Posterior cingulate gyrus (tissue), 11 donors: ENCODE measurements at regions not wholly inside any gene's neighbourhood (a gene's known extent, or its start where the extent isn't known, plus 50 kb on each side); places are given as distances from the start of the nearest gene placed in this dataset.
"Not testable (repeated sequence)": the region's sequence is repeated elsewhere in the genome, so short reads cannot be mapped to it uniquely, and the experiment has no call there.

Source experiments
- DNase-seq, 10 donors: peaks; one replicate each; pipeline versions ENCODE4 v3.0.0 to v3.0.0-alpha.2; 2020 to 2021; ENCODE audit warnings: mixed read lengths in 3 of 10
- intact Hi-C: fragments of 100-400 bp; cut with DNase I; formaldehyde crosslinking; loops from one replicate; pipeline ENCODE4 v1.15.1; 2023

DNA sequence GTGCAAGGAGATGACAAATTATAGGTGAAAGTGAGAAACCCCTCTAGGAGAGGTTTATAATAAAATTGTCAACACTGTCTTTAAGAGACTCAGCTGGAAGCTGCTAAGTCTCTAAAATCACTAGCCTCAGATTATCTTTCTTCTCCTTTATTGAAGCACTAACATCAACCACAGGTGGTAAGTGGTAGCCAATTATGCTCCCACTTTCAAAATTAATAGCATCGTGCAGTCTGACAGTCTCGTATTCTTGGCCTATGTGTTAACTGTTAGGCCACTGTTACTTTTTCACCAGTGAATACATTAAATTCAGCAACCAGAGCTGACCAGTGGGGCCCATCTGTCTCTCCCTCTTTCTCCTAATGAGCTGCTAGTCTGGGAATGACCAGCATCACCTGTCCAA lies 674.1 kb downstream of the RAPGEF2 start:
- DNase-seq: no peak
- intact Hi-C loops: no loop called here

GRCh38 chr4:159777689-159778088 lies 674.8 kb downstream of the RAPGEF2 start:
- intact Hi-C loops: no loop called here
- DNase-seq: no peak

DNA sequence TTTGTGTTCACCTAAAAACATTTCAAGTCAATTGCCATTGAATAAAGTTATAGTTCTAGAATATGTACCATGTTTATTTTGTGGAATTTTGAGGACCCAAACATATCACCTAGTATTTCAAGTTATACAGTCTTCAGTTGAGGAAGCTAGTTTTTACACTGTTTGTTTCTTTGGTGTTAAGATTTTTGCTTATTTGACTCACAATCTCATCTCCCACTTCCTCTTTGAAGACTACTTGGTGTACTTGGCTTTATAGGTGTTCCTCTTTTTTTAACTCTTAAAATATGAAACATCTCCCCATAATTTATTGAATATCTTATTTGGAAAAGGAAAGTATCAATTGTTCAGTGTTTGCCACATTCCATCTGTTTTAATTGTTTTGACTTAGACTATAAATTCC lies 675.4 kb downstream of the RAPGEF2 start:
- intact Hi-C loops: no loop called here
- no peak for DNase-seq

DNA sequence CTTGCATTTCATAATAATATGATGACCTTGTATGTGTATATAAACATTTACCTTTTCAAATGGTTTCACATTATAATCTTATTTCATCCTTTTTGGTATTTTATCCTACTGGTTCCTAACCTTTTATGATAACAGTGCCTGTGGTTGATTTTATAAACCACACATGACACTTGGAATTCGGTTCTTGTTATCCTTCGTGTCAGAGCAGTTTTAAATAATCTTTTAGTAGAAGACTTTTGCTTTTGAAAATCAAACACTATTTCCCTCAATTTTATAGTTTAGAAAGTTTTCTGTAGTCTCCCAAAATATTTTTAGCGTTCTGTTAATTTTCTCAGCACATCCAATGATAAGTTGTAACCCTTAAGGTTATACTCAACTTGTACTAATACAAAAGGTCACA lies 676.8 kb downstream of the RAPGEF2 start:
- no peak for DNase-seq
- intact Hi-C loops: no loop called here

DNA sequence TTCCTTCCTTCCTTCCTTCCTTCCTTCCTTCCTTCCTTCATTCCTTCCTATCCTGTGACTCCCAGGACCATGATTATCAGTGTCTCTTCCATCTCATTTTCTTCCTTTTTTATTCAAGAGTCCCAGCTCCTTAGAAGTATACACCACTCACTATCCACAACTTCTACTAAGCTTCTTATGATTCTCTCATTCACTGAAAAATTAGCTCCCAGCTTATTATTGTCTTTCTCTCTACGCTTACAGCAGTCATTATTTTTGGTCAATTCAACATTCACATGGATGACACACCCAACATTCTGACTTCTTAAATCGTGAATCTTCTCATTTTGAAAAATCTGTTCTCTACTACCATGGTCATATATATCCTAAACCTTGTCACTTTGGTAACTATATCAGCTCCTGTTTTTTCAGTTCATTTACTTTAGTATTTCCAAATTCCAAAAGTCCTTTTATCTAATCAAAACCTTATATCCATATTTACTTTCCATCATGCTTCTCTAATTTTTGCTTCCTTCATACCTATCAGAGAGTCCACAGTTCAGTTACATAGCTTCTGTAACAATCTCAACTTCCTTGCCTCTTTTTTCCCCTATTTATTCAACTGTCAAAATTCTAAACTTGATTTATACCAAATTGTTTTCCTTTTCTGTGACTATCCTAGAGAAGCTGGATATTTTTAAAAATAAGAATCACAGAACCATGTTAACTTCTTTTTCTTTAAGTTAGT lies 677.5 kb downstream of the RAPGEF2 start:
- intact Hi-C loops: no loop called here
- DNase-seq: no peak

DNA sequence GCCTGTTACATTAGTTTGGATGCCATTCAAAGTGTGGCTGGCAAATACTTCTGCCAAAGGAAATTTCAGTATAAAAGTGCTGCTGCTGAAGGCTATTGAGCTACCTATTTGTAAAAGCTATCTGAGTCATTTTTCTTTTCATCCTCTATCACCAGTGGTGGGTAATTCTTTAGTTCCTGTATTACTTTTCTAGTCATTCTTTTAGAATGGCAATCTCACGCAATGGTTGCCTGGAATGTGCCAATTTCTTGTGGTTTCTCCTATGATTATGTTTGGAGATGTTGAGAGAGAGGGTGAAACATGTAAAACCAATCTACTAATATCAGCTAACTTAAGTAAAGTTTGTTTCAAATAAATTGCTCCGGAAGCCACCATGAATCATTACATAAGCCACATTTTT lies 685.0 kb downstream of the RAPGEF2 start:
- intact Hi-C loops: no loop called here
- no peak for DNase-seq

DNA sequence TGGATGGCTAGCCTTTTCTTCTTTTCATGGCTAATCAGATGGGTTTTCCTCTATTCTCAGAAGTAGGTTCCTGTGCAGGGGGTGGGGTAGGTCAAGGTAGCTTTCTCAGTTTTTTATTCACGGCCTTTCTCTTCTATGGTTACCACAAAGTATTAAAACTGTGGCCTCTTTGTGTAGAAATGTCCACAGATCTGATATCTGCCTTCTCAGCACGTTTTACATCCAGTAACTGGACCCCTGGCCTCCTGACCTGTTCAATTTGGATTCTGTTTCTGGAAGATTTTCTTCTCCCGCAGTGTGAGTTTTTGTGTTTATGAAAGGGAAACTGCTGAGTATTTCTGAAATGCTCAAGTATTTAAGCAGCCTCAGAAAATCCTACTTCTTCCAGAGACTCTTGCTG lies 688.5 kb downstream of the RAPGEF2 start:
- intact Hi-C loops: no loop called here
- no peak for DNase-seq

GRCh38 chr4:159804592-159804991 lies 701.7 kb downstream of the RAPGEF2 start:
- intact Hi-C loops: not testable (repeated sequence)
- DNase-seq: peak in 1 of 10 donors; percentile 29

DNA sequence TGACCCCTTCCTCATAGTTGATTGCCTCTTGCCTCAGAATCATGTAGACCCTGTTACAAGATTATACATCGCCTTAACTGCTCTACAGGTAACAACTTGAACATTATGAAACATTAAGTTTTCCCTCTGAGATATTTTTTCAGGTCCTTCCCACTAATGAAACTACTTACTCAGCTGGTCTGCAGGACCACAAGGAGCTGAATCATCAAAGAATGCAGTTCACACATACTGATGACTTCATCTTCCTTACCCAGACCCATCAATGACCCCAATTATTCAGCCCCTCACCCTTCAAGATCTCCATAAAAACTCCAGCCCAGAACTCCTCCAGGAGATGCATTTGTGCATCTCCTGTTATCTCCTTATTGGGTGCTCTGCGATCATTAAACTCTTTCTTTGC lies 720.9 kb downstream of the RAPGEF2 start:
- no peak for DNase-seq
- intact Hi-C loops: no loop called here

GRCh38 chr4:159828687-159829086 lies 725.8 kb downstream of the RAPGEF2 start:
- DNase-seq: no peak
- intact Hi-C loops: no loop called here

DNA sequence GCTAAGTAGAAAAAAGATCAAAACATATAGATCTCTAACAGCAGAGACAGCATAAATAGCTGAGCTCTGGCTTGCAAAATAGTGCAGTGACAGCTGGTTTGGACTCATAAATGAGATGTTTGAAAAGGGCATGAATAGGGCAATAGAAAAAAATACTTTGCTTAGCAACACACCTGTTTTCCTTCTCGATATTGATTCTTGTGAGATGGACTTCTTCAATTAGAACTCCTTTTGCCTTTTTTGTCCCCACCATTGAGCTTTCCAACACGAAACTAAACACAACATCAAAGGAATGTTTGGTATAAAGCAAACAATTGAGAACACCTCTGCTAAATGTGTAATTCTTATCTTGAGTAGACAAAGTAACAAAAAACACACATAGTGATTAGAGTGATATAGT lies 726.3 kb downstream of the RAPGEF2 start:
- intact Hi-C loops: no loop called here
- no peak for DNase-seq

DNA sequence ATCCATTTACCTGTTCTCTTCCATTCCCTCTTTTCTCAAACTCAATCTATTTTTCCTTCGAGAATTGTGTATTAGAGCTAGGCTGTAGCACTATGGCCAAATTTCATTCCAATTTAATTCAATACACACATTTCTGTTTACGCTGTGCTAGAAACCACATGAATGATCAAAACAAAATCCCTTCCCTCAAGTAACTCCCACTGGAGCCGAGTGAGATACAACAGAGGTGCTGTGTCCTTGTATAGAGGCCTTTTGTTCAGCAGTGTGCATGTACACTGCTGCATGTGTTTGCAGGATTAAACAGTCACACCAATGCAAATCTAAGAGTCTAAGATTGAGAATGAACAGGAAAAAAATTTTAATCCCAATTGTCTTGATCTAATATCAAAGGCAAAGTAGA lies 734.2 kb downstream of the RAPGEF2 start:
- peak in 1 of 10 donors; percentile 49 for DNase-seq

DNA sequence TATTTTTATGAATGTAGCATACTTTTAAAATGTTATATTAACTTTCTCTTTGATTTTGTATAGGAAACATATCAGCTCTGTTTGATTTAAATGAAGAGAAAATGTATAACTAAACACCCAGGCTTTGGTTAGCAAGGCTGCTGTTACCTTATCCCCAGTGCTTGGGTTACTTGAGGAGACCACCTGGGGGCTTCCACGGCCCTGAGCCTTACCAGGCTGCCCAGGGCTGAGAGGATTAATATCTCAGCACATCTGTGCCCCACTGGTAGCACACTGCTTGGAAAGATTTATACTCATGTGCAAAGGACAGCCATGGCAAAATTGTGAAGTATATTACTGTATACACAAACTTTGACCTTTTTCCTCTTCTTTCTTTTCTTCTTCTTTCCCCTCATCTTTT lies 752.9 kb downstream of the RAPGEF2 start:
- intact Hi-C loops: no loop called here
- DNase-seq: no peak

More for the DNA sequence above, 734.2 kb downstream of the RAPGEF2 start:
- intact Hi-C loops: no loop called here

DNA sequence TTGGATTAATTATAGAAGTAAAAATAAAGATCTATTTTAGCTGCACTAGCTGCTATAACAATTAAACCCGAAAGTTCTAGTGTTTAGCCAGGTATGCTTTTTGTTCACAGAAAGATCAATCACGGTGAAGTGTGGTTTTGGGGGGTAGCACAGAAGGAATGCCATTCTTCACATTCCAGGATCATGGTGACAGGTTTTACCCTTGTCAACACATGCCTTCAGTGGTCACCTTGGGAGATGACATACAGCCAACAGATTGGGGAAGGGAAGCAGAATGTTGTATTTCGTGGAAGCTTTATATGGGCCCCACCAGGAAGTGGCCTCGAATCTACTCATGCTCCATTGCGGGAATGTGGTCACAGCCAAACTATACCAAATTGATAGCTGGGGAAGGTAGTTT lies 753.6 kb downstream of the RAPGEF2 start:
- intact Hi-C loops: no loop called here
- no peak for DNase-seq

- intact Hi-C loops: no loop called here
- no peak for DNase-seq
Observed at GRCh38 chr4:159859656-159860148, 756.8 kb downstream of the RAPGEF2 start.

- intact Hi-C loops: no loop called here
- DNase-seq: no peak
Observed at GRCh38 chr4:159860945-159861344, 758.1 kb downstream of the RAPGEF2 start.

DNA sequence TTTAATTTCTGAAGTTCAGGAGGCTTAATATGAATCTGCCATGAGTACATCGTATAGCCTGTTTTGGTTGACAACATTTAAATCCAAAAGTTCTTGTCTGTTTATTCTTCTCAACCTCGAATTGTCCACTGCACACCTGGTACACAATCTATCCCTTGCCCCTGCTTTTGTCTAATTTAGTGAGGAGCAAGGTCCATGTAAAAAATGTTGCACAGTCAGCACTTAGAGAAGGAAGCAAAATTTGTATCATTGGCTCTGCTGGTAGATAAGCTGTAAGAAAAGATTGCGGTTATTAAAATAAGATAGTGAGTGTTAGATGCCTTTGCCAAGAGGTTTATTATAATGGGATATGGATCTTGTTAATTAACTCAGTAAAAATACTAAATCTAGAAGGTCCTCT lies 761.5 kb downstream of the RAPGEF2 start:
- DNase-seq: no peak
- intact Hi-C loops: no loop called here

- no peak for DNase-seq
- intact Hi-C loops: no loop called here
Observed at GRCh38 chr4:159867673-159868072, 764.8 kb downstream of the RAPGEF2 start.

DNA sequence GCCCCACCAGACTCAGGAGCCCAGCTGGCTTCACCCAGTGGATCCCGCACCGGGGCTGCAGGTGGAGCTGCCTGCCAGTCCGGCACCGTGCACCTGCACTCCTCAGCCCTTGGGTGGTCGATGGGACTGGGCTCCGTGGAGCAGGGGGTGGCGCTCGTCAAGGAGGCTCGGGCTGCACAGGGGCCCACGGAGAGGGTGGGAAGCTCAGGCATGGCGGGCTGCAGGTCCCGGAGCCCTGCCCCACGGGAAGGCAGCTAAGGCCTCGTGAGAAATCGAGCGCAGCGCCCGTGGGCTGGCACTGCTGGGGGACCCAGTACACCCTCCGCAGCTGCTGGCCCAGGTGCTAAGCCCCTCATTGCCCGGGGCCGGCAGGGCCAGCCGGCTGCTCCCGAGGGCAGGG lies 766.1 kb downstream of the RAPGEF2 start:
- intact Hi-C loops: not testable (repeated sequence)
- DNase-seq: peak in 2 of 10 donors; percentile 63 to 65

DNA sequence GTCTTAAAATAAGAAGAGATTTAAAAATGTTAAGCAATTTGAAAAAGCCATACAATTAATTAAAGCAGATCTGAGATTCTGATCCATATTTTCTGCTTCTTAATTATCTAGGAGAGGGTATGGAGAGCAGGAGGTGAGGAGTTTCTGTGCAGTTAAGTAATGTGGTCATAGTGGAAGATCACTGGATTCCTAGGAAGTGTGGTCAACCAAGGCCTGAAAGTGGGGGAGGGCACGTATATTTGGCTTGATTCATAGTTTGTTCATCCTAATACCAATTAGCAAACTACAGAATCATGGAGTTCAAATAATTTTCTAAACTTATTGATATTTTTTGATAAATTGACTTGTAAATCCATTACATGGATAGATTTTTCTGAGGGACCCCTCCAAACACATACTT lies 768.3 kb downstream of the RAPGEF2 start:
- intact Hi-C loops: no loop called here
- DNase-seq: no peak

- intact Hi-C loops: no loop called here
- no peak for DNase-seq
Observed at GRCh38 chr4:159881158-159881557, 778.3 kb downstream of the RAPGEF2 start.

DNA sequence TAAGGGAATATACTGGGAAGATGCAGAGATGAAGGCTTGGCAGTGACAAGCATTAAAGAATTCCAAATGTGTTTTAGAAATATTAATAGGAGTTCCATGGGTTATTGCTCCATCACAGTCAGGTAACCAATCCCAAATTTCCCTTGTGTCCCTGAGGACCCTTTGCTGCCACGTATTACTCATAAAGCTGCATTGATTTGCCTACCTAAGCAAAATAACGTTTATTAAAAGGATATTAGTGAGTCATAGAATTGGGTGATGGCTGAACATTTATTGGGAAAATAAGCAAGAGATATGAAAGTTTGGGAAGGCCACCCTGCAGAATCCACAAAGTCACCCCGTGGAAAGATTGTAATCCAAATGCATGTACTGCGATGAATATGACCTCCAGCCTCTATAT lies 782.1 kb downstream of the RAPGEF2 start:
- no peak for DNase-seq
- intact Hi-C loops: no loop called here

DNA sequence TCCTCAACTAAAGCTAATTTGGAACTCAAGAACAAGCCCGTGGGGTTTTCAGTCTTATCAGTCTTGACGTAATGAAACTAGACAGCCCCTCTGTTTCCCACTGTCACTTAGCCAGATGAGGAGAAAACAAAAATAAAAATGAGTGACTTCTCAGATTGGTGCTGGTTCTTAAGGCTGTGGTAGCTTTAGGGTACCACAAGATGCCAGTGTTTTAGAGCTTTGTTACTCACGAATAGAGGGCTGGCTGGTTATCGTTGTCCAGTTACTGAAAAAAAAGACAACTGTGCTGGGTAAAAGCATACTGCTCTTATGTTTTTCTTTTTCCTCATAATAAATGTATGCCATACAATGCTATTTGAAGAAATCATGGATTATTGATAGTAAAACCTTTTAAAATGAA lies 796.7 kb downstream of the RAPGEF2 start:
- DNase-seq: no peak
- intact Hi-C loops: no loop called here
